ENCODE measurements at regions not wholly inside any gene's neighbourhood (a gene's known extent, or its start where the extent isn't known, plus 50 kb on each side); places are given as distances from the start of the nearest gene placed in this dataset.
A peak's percentile ranks its signal among the peaks of the same experiment; 100 is the strongest.

GRCh38 chr2:128448331-128449225 lies 129.9 kb upstream of the HS6ST1 start:
- no peak overlapping the region for H3K4me3 ChIP-seq
- peak; percentile 61 for DNase-seq (ENCODE audit: low spot score)
- no peak overlapping the region for H3K27ac ChIP-seq
- TF ChIP-seq CTCF (IDR thresholded peaks at IDR 0.05): no peak

GRCh38 chr2:128449226-128450061 lies 130.8 kb upstream of the HS6ST1 start:
- no peak overlapping the region for H3K27ac ChIP-seq
- H3K4me3 ChIP-seq: no peak overlapping the region
- TF ChIP-seq CTCF (IDR thresholded peaks at IDR 0.05): no peak
- DNase-seq (ENCODE audit: low spot score): peak; percentile 57

GRCh38 chr2:128450211-128451024 lies 131.8 kb upstream of the HS6ST1 start:
- H3K4me3 ChIP-seq: no peak overlapping the region
- no peak overlapping the region for H3K27ac ChIP-seq
- peak; percentile 53 for DNase-seq (ENCODE audit: low spot score)
- no peak for TF ChIP-seq CTCF (IDR thresholded peaks at IDR 0.05)

- peak; percentile 52 for DNase-seq (ENCODE audit: low spot score)
Measured at GRCh38 chr2:128451084-128452023, 132.7 kb upstream of the HS6ST1 start.

GRCh38 chr2:128452024-128452411 lies 133.3 kb upstream of the HS6ST1 start:
- no peak overlapping the region for H3K4me3 ChIP-seq
- no peak for TF ChIP-seq CTCF (IDR thresholded peaks at IDR 0.05)
- H3K27ac ChIP-seq: no peak overlapping the region
- no peak for DNase-seq (ENCODE audit: low spot score)

More at GRCh38 chr2:128451084-128452023, 132.7 kb upstream of the HS6ST1 start:
- no peak for TF ChIP-seq CTCF (IDR thresholded peaks at IDR 0.05)
- H3K27ac ChIP-seq: no peak overlapping the region
- H3K4me3 ChIP-seq: no peak overlapping the region

Measured in coronary artery (tissue), 2 donors.